ENCODE measurements at regions not wholly inside any gene's neighbourhood (a gene's known extent, or its start where the extent isn't known, plus 50 kb on each side); places are given as distances from the start of the nearest gene placed in this dataset.

DNA sequence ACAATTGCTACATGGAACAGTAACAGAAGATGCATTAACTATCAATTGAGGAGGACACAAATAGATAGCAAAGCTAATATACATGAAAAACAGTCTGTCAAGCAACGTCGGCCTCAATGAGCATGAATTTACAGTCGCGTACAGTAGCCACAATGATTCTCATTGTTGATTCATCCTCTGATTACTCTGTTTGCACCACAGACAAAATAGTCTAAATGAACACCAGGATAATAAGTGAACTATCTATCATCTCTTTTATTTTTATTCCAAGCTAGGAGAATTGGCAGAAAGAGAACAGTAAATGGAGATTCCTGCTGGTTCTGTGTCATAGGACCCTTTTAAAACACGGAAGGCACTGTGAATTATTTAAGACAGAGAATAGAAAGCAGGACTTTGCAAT lies 108.5 kb downstream of the EVX1 start:
- peaks cover 5% of the 10 kb centered on the region for H3K27me3 ChIP-seq (ENCODE audit: control insufficient read depth, insufficient read depth, low read length)
- H3K9me3 ChIP-seq (ENCODE audit: control insufficient read depth, insufficient read depth, low read depth, low read length): no peaks in the 10 kb centered on the region
- no peak overlapping the region for H2AFZ ChIP-seq (ENCODE audit: low read length)
- TF ChIP-seq, protein P1, sequence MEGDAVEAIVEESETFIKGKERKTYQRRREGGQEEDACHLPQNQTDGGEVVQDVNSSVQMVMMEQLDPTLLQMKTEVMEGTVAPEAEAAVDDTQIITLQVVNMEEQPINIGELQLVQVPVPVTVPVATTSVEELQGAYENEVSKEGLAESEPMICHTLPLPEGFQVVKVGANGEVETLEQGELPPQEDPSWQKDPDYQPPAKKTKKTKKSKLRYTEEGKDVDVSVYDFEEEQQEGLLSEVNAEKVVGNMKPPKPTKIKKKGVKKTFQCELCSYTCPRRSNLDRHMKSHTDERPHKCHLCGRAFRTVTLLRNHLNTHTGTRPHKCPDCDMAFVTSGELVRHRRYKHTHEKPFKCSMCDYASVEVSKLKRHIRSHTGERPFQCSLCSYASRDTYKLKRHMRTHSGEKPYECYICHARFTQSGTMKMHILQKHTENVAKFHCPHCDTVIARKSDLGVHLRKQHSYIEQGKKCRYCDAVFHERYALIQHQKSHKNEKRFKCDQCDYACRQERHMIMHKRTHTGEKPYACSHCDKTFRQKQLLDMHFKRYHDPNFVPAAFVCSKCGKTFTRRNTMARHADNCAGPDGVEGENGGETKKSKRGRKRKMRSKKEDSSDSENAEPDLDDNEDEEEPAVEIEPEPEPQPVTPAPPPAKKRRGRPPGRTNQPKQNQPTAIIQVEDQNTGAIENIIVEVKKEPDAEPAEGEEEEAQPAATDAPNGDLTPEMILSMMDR (conservative IDR thresholded peaks at IDR 0.05 in 1 of 2, IDR thresholded peaks at IDR 0.05 in 1 of 2; ENCODE audit: low read depth in 1 of 2, low read length in 2 of 2): no peak
- no peak for TF ChIP-seq EZH2 (IDR thresholded peaks at IDR 0.05; ENCODE audit: low read length, missing control alignments)
- no peak overlapping the region for H3K4me3 ChIP-seq (replicated peaks in 1 of 4; ENCODE audit: control extremely low read depth in 1 of 4, insufficient read depth in 1 of 4, low read depth in 3 of 4, low read length in 4 of 4)
- no peaks in the 10 kb centered on the region for H3K4me1 ChIP-seq (ENCODE audit: control insufficient read depth, extremely low read depth, insufficient read depth, low read length)
- H3K4me2 ChIP-seq (ENCODE audit: extremely low read depth, insufficient read depth, low read length): no peak overlapping the region
- H4K20me1 ChIP-seq (ENCODE audit: control insufficient read depth, extremely low read depth, insufficient read depth, low read length): no peaks in the 10 kb centered on the region
- H3K36me3 ChIP-seq (ENCODE audit: control insufficient read depth, insufficient read depth, low read length): no peaks in the 10 kb centered on the region
- no peaks in the 10 kb centered on the region for H3K79me2 ChIP-seq (ENCODE audit: control insufficient read depth, insufficient read depth, low read length)
- DNase-seq (ENCODE audit: low read depth in 2 of 2): peak in 1 of 2 donors; percentile 6
- no peak overlapping the region for H3K27ac ChIP-seq (ENCODE audit: insufficient read depth, low read length)
- no peak overlapping the region for H3K9ac ChIP-seq (ENCODE audit: insufficient read depth, low read length)

DNA sequence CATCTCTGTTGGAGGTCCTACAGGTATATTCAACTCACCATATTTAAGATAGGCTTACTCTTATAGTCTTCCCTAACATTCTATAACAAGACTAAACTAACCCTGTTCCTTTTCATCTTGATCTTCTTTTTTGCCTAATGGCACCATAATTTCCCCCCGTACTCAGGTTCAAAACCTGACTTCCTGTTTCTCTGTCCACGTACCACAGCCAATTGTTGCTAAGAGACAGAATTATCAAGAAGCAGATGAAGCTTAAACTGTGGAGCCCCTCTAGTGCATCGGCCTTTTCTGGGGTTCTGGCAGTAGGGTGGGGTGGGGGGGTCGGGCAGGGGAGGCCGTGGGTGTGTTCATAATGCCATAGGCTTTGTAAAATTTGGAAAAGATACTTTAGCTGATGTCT lies 109.2 kb downstream of the EVX1 start:
- no peak for DNase-seq (ENCODE audit: low read depth in 2 of 2)
- H3K36me3 ChIP-seq (ENCODE audit: control insufficient read depth, insufficient read depth, low read length): no peaks in the 10 kb centered on the region
- H3K9ac ChIP-seq (ENCODE audit: insufficient read depth, low read length): no peak overlapping the region
- H3K27me3 ChIP-seq (ENCODE audit: control insufficient read depth, insufficient read depth, low read length): peaks cover 5% of the 10 kb centered on the region
- H3K4me2 ChIP-seq (ENCODE audit: extremely low read depth, insufficient read depth, low read length): no peak overlapping the region
- H3K4me3 ChIP-seq (replicated peaks in 1 of 4; ENCODE audit: control extremely low read depth in 1 of 4, insufficient read depth in 1 of 4, low read depth in 3 of 4, low read length in 4 of 4): no peak overlapping the region
- no peaks in the 10 kb centered on the region for H3K4me1 ChIP-seq (ENCODE audit: control insufficient read depth, extremely low read depth, insufficient read depth, low read length)
- H3K79me2 ChIP-seq (ENCODE audit: control insufficient read depth, insufficient read depth, low read length): no peaks in the 10 kb centered on the region
- H2AFZ ChIP-seq (ENCODE audit: low read length): no peak overlapping the region
- H3K27ac ChIP-seq (ENCODE audit: insufficient read depth, low read length): no peak overlapping the region
- no peaks in the 10 kb centered on the region for H3K9me3 ChIP-seq (ENCODE audit: control insufficient read depth, insufficient read depth, low read depth, low read length)
- H4K20me1 ChIP-seq (ENCODE audit: control insufficient read depth, extremely low read depth, insufficient read depth, low read length): no peaks in the 10 kb centered on the region
- TF ChIP-seq, protein P1 (conservative IDR thresholded peaks at IDR 0.05 in 1 of 2, IDR thresholded peaks at IDR 0.05 in 1 of 2; ENCODE audit: low read depth in 1 of 2, low read length in 2 of 2): no peak
- TF ChIP-seq EZH2 (IDR thresholded peaks at IDR 0.05; ENCODE audit: low read length, missing control alignments): no peak

DNA sequence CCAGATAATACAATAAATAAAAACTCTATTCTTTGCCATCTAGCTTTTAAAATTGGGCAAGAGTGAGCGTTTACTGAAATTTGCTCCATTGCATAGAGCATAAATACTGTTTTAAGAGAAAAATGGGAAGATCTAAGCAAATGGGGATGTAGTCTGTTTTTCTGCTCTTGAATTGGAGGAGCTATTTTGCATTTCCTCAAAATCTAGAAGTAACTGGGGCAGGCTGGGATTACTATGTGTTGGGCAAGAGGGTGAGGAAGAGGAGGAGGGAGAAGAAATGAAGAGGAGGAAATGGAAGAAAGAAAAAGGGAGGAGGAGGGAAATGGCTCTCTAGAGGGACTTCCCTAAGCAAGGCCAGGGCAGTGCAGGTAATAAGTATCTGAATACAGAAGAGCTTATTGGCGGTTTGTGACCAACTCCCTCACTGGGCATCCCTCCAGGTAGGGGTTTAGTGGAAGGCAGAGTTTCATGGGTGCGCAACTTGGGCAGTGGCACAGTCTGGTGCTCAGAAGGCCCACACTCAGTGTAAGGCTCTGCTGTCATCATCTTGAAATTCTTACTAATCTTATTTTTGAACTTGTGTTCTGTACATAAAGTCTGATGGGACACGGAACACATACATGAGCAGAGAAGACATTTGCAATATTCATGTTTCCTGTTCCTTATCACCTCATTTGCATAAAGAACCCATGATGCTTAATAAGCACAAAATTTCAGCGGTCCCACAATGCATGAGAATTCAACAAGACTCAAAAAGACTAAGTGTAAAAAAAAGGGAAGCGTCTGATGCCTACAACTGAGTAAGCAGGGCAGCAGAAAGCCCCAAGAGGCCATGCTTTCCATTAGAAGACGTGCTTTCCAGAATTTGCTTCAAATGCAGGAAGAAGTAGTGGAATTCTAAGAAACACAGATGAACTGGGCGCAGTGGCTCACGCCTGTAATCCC lies 116.9 kb downstream of the EVX1 start:
- no peaks in the 10 kb centered on the region for H3K9me3 ChIP-seq (ENCODE audit: control insufficient read depth, insufficient read depth, low read depth, low read length)
- H2AFZ ChIP-seq (ENCODE audit: low read length): no peak overlapping the region
- no peak for TF ChIP-seq EZH2 (IDR thresholded peaks at IDR 0.05; ENCODE audit: low read length, missing control alignments)
- TF ChIP-seq, protein P1 (conservative IDR thresholded peaks at IDR 0.05 in 1 of 2, IDR thresholded peaks at IDR 0.05 in 1 of 2; ENCODE audit: low read depth in 1 of 2, low read length in 2 of 2): no peak
- H3K4me3 ChIP-seq (replicated peaks in 1 of 4; ENCODE audit: control extremely low read depth in 1 of 4, insufficient read depth in 1 of 4, low read depth in 3 of 4, low read length in 4 of 4): no peak overlapping the region
- H3K4me2 ChIP-seq (ENCODE audit: extremely low read depth, insufficient read depth, low read length): no peak overlapping the region
- H3K4me1 ChIP-seq (ENCODE audit: control insufficient read depth, extremely low read depth, insufficient read depth, low read length): peaks cover 2% of the 10 kb centered on the region
- no peak overlapping the region for H3K9ac ChIP-seq (ENCODE audit: insufficient read depth, low read length)
- no peaks in the 10 kb centered on the region for H3K79me2 ChIP-seq (ENCODE audit: control insufficient read depth, insufficient read depth, low read length)
- DNase-seq (ENCODE audit: low read depth in 2 of 2): no peak
- no peaks in the 10 kb centered on the region for H4K20me1 ChIP-seq (ENCODE audit: control insufficient read depth, extremely low read depth, insufficient read depth, low read length)
- H3K27me3 ChIP-seq (ENCODE audit: control insufficient read depth, insufficient read depth, low read length): no peaks in the 10 kb centered on the region
- H3K27ac ChIP-seq (ENCODE audit: insufficient read depth, low read length): no peak overlapping the region
- H3K36me3 ChIP-seq (ENCODE audit: control insufficient read depth, insufficient read depth, low read length): no peaks in the 10 kb centered on the region

Measured in fibroblast of lung (primary cell).